ENCODE measurements at regions not wholly inside any gene's neighbourhood (a gene's known extent, or its start where the extent isn't known, plus 50 kb on each side); places are given as distances from the start of the nearest gene placed in this dataset.

- no peak overlapping the region for H3K4ac ChIP-seq (replicated peaks; ENCODE audit: insufficient read length, low read depth, low read length)
- FAIRE-seq (no peak), DNase-seq (ENCODE audit: low read depth in 1 of 2, low spot score in 2 of 2) (no peak)
- peaks cover 0 to 5% (median 0%) of the 10 kb centered on the region in 4 experiments; a peak in 3 of 7 replicates for H3K27me3 ChIP-seq (replicated peaks in 1 of 4; ENCODE audit: control insufficient read depth in 3 of 4, extremely low read depth in 1 of 4, insufficient read depth in 3 of 4, low read length in 3 of 4)
- whole genome bisulfite sequencing, 2 experiments (ENCODE audit: extremely low coverage in 1 of 2, insufficient coverage in 1 of 2, insufficient read length in 1 of 2, insufficient replicate concordance in 2 of 2, low coverage in 1 of 2, low lambda C conversion rate in 2 of 2, missing lambda C conversion rate in 1 of 2): 80% methylated on average over 3 of the region's 3 CpGs; no CpG with 5 or more reads in 1 of the 2 experiments
- no peak overlapping the region for H2AFZ ChIP-seq (ENCODE audit: low read length)
- H3K18ac ChIP-seq (ENCODE audit: extremely low read depth, low read length): no peak overlapping the region
- H3K79me2 ChIP-seq (ENCODE audit: control insufficient read depth in 1 of 2, insufficient read depth in 2 of 2, low read length in 2 of 2): no peaks in the 10 kb centered on the region
- CTCF ChIA-PET (ENCODE audit: partially characterized antibody): interaction anchor here (0.6 to 3.9 kb wide), 10 partner anchors 9 to 974 kb away, joined by 3 to 13 read pairs (median 3); no protein-coding TSS in a partner anchor
- no peak overlapping the region for H2BK20ac ChIP-seq (ENCODE audit: low read length)
- no peak overlapping the region for H2BK12ac ChIP-seq (ENCODE audit: low read depth, low read length)
- no peak overlapping the region for H3K27ac ChIP-seq (ENCODE audit: low read depth, low read length)
- H3K9ac ChIP-seq (replicated peaks in 1 of 4; ENCODE audit: extremely low read depth in 1 of 4, low read depth in 3 of 4, low read length in 3 of 4): no peak overlapping the region
- H3K4me2 ChIP-seq (ENCODE audit: insufficient read depth in 1 of 2, low read depth in 2 of 2, low read length in 2 of 2): no peak overlapping the region
- no peak overlapping the region for H2BK5ac ChIP-seq (ENCODE audit: low read depth, low read length)
- H3K9me3 ChIP-seq (ENCODE audit: insufficient read depth in 2 of 2, low read depth in 1 of 2, low read length in 1 of 2): no peaks in the 10 kb centered on the region
- H4K20me1 ChIP-seq (replicated peaks in 1 of 2; ENCODE audit: control insufficient read depth in 1 of 2, insufficient read depth in 2 of 2, low read length in 2 of 2): no peaks in the 10 kb centered on the region
- no peak overlapping the region for H4K5ac ChIP-seq (ENCODE audit: insufficient read length, low read depth, low read length)
- no peaks in the 10 kb centered on the region; a peak in 2 of 7 replicates for H3K4me1 ChIP-seq (replicated peaks in 1 of 4; ENCODE audit: control insufficient read depth in 3 of 4, insufficient read depth in 4 of 4, low read length in 3 of 4)
- H3K36me3 ChIP-seq (ENCODE audit: control insufficient read depth in 2 of 4, insufficient read depth in 4 of 4, low read length in 3 of 4): no peaks in the 10 kb centered on the region
- TF ChIP-seq RFX5 (IDR thresholded peaks at IDR 0.05; ENCODE audit: borderline replicate concordance, low read depth, low read length) (no peak), NANOG (IDR thresholded peaks at IDR 0.05; ENCODE audit: insufficient read depth, low read depth, low read length, poor library complexity, severe bottlenecking) (no peak), GTF2F1 (IDR thresholded peaks at IDR 0.05; ENCODE audit: borderline replicate concordance, low read depth, low read length) (no peak), KDM1A (IDR thresholded peaks at IDR 0.05; ENCODE audit: borderline replicate concordance, low read length) (no peak), CHD1 (IDR thresholded peaks at IDR 0.05; ENCODE audit: low read depth, low read length) (no peak), SUZ12 (IDR thresholded peaks at IDR 0.05; ENCODE audit: low read length) (no peak), HDAC6 (IDR thresholded peaks at IDR 0.05; ENCODE audit: low read depth, low read length) (no peak), EP300 (IDR thresholded peaks at IDR 0.05; ENCODE audit: borderline replicate concordance in 1 of 2, low read depth in 2 of 2, low read length in 2 of 2) (no peak), NRF1 (IDR thresholded peaks at IDR 0.05; ENCODE audit: low read depth, low read length) (no peak), RNF2 (IDR thresholded peaks at IDR 0.05; ENCODE audit: borderline replicate concordance, low read depth, low read length, missing control alignments, poor library complexity, severe bottlenecking) (no peak), BCL11A (IDR thresholded peaks at IDR 0.05; ENCODE audit: low read depth in 2 of 2, low read length in 2 of 2) (no peak), POU5F1 (IDR thresholded peaks at IDR 0.05; ENCODE audit: low read depth, low read length) (no peak), POLR2AphosphoS5 (IDR thresholded peaks at IDR 0.05; ENCODE audit: low read depth, low read length) (no peak), KDM5A (IDR thresholded peaks at IDR 0.05; ENCODE audit: low read length) (no peak)
- H3K56ac ChIP-seq (replicated peaks; ENCODE audit: insufficient read length, low read depth, low read length): no peak overlapping the region
- H3K23ac ChIP-seq (ENCODE audit: insufficient read length): no peak overlapping the region
- H2AK5ac ChIP-seq (ENCODE audit: low read depth, low read length): no peak overlapping the region
- H2BK120ac ChIP-seq (replicated peaks; ENCODE audit: low read depth, low read length): no peak overlapping the region
- H2BK15ac ChIP-seq (ENCODE audit: low read length): 0 out of 2 replicates have a peak overlapping the region, but pooled peaks have one; percentile 61
- no peaks in the 10 kb centered on the region for H3K79me1 ChIP-seq (ENCODE audit: low read depth, low read length)
- H4K8ac ChIP-seq (ENCODE audit: extremely low read depth, insufficient read depth, low read length): no peak overlapping the region
- H3K14ac ChIP-seq (ENCODE audit: insufficient read length): no peak overlapping the region
- no peak overlapping the region for H3K4me3 ChIP-seq (ENCODE audit: extremely low read depth in 1 of 4, insufficient read depth in 2 of 4, low read depth in 3 of 4, low read length in 4 of 4)
- H3K23me2 ChIP-seq (ENCODE audit: low read depth, low read length): no peaks in the 10 kb centered on the region
- POLR2A ChIA-PET (ENCODE audit: partially characterized antibody): interaction anchor here (1.2 kb wide), 1 partner anchor 17 kb away, joined by 5 read pairs; no protein-coding TSS in a partner anchor
- no peak overlapping the region for H4K91ac ChIP-seq (replicated peaks; ENCODE audit: insufficient read length, low read length)
These were observed 155.0 kb upstream of the HES1 start for GRCh38 chr3:193980905-193981304.

Data from H1 (cell line).